Neural cell (in vitro differentiated cells): ENCODE measurements at regions not wholly inside any gene's neighbourhood (a gene's known extent, or its start where the extent isn't known, plus 50 kb on each side); places are given as distances from the start of the nearest gene placed in this dataset.

Experiments
- H2AFZ ChIP-seq: fragments of 200-600, 300-800 bp; sonication (generic), shearing (Covaris generic); 2 replicates; pipeline ENCODE4 v1.6.0; 2014; ENCODE audit warnings: low read depth, mild to moderate bottlenecking, antibody characterized with exemption, low read length, moderate library complexity
- H3F3A ChIP-seq: fragments of 200-600 bp; shearing (Covaris generic); 2 replicates; pipeline ENCODE4 v1.6.1; 2016; ENCODE audit warnings: mild to moderate bottlenecking, moderate library complexity, mixed read lengths, antibody characterized with exemption, low read length; ENCODE audit not compliant: insufficient read depth, poor library complexity, severe bottlenecking
- H3K27ac ChIP-seq: fragments of 200-600, 300-800 bp; sonication (generic), shearing (Covaris generic); 2 replicates; pipeline ENCODE4 v1.5.1; 2014; ENCODE audit warnings: mild to moderate bottlenecking, low read length, moderate library complexity
- H3K27me3 ChIP-seq: fragments of 300-800, 200-600 bp; sonication (generic), shearing (Covaris generic); 2 replicates; pipeline ENCODE4 v1.6.0; 2014; ENCODE audit warnings: mild to moderate bottlenecking, low read depth, low read length, moderate library complexity; ENCODE audit not compliant: insufficient read depth
- H3K36me3 ChIP-seq: fragments of 300-800, 200-600 bp; sonication (generic), shearing (Covaris generic); 2 replicates; pipeline ENCODE4 v1.5.1; 2014; ENCODE audit warnings: mild to moderate bottlenecking, antibody characterized with exemption, low read length, moderate library complexity; ENCODE audit not compliant: insufficient read depth
- H3K4me2 ChIP-seq: fragments of 300-800, 200-600 bp; sonication (generic), shearing (Covaris generic); 2 replicates; pipeline ENCODE4 v1.6.0; 2014; ENCODE audit warnings: mild to moderate bottlenecking, low read length
- H3K4me3 ChIP-seq: fragments of 300-800, 200-600 bp; sonication (generic), shearing (Covaris generic); 2 replicates; pipeline ENCODE4 v1.5.1; 2014; ENCODE audit warnings: mild to moderate bottlenecking, low read length, moderate library complexity
- H3K79me2 ChIP-seq: fragments of 200-600 bp; shearing (Covaris generic); replicated peaks from 2 replicates; pipeline ENCODE4 v1.6.0; 2014; ENCODE audit warnings: mild to moderate bottlenecking, low read length, moderate library complexity; ENCODE audit not compliant: insufficient read depth
- H3K9ac ChIP-seq: fragments of 300-800, 200-600 bp; sonication (generic), shearing (Covaris generic); 2 replicates; pipeline ENCODE4 v1.6.1; 2016; ENCODE audit warnings: mild to moderate bottlenecking, low read length, mixed read lengths
- H3K9me2 ChIP-seq: fragments of 200-600 bp; shearing (Covaris generic); 2 replicates; pipeline ENCODE4 v1.6.1; 2016; ENCODE audit warnings: mild to moderate bottlenecking, low read length, mixed read lengths; ENCODE audit not compliant: insufficient read depth
- H3K9me3 ChIP-seq: fragments of 200-600, 300-800 bp; sonication (generic), shearing (Covaris generic); 2 replicates; pipeline ENCODE4 v1.6.1; 2016; ENCODE audit warnings: mild to moderate bottlenecking, mixed run types, low read length, moderate library complexity, mixed read lengths
- H4K20me1 ChIP-seq: fragments of 200-600 bp; shearing (Covaris generic); 2 replicates; pipeline ENCODE4 v1.6.1; 2016; ENCODE audit warnings: mild to moderate bottlenecking, mixed run types; ENCODE audit not compliant: insufficient read depth
- EP300 ChIP-seq: fragments of 450-650 bp; conservative IDR thresholded peaks from 2 replicates; pipeline ENCODE4 v1.6.1; 2014; ENCODE audit warnings: antibody characterized with exemption, mild to moderate bottlenecking, moderate library complexity; ENCODE audit not compliant: poor library complexity, severe bottlenecking
- EZH2 ChIP-seq: fragments of 200-600, 300-800 bp; shearing (Covaris generic), sonication (generic); IDR thresholded peaks from 2 replicates; pipeline ENCODE4 v1.6.1; 2014; ENCODE audit warnings: antibody characterized with exemption, low read length, borderline replicate concordance, mild to moderate bottlenecking; ENCODE audit not compliant: insufficient read depth, poor library complexity, severe bottlenecking
- MXI1 ChIP-seq: fragments of 450-650 bp; conservative IDR thresholded peaks from 2 replicates; pipeline ENCODE4 v1.6.1; 2014; ENCODE audit warnings: antibody characterized with exemption, mild to moderate bottlenecking; ENCODE audit not compliant: poor library complexity, severe bottlenecking
- POLR2AphosphoS5 ChIP-seq: IDR thresholded peaks from 2 replicates; pipeline ENCODE4 v1.6.1; 2012
- RAD21 ChIP-seq: fragments of 450-650 bp; conservative IDR thresholded peaks from 2 replicates; pipeline ENCODE4 v1.6.1; 2014; ENCODE audit warnings: antibody characterized with exemption, mild to moderate bottlenecking, moderate library complexity
- SMC3 ChIP-seq: fragments of 450-650 bp; conservative IDR thresholded peaks from 2 replicates; pipeline ENCODE4 v1.6.1; 2014; ENCODE audit warnings: antibody characterized with exemption, mild to moderate bottlenecking, moderate library complexity; ENCODE audit not compliant: poor library complexity
- TAF1 ChIP-seq: IDR thresholded peaks from 2 replicates; pipeline ENCODE4 v1.6.1; 2012; ENCODE audit warnings: low read depth
- TF ChIP-seq, protein P1 (sequence below): fragments of 450-650 bp; IDR thresholded peaks from 2 replicates; pipeline ENCODE4 v1.5.1; 2014; ENCODE audit warnings: antibody characterized with exemption, mild to moderate bottlenecking, moderate library complexity; ENCODE audit not compliant: poor library complexity, severe bottlenecking
- TF ChIP-seq, protein P2 (sequence below): IDR thresholded peaks from 2 replicates; pipeline ENCODE4 v1.6.1; 2012; ENCODE audit warnings: borderline replicate concordance

DNA sequence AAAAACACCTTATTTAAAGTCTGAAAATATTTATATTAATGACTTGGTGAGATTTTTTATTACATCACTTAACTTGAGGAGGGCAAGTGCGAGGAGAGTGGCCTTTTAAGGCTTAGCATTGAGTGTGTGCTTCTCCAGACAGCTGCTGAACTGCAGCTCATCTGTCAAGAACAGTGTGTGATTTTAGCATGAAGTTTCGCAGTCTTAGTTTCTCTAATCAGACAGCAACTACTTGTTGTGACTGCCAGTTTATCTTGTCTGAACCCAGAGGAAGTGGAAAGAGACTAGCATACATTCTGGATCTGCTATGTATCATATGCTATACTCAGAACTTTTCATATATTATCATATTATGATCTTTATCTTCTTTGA, 291.7 kb upstream of the ROPN1 start:
- H3K4me2 ChIP-seq: no peak overlapping the region
- no peaks in the 10 kb centered on the region for H3F3A ChIP-seq
- no peaks in the 10 kb centered on the region for H3K36me3 ChIP-seq
- H4K20me1 ChIP-seq: no peaks in the 10 kb centered on the region
- TF ChIP-seq EZH2 (no peak), TAF1 (no peak), EP300 (no peak), SMC3 (no peak), POLR2AphosphoS5 (no peak), RAD21 (no peak), MXI1 (no peak)
- TF ChIP-seq, protein P1, sequence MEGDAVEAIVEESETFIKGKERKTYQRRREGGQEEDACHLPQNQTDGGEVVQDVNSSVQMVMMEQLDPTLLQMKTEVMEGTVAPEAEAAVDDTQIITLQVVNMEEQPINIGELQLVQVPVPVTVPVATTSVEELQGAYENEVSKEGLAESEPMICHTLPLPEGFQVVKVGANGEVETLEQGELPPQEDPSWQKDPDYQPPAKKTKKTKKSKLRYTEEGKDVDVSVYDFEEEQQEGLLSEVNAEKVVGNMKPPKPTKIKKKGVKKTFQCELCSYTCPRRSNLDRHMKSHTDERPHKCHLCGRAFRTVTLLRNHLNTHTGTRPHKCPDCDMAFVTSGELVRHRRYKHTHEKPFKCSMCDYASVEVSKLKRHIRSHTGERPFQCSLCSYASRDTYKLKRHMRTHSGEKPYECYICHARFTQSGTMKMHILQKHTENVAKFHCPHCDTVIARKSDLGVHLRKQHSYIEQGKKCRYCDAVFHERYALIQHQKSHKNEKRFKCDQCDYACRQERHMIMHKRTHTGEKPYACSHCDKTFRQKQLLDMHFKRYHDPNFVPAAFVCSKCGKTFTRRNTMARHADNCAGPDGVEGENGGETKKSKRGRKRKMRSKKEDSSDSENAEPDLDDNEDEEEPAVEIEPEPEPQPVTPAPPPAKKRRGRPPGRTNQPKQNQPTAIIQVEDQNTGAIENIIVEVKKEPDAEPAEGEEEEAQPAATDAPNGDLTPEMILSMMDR: no peak
- TF ChIP-seq, protein P2, sequence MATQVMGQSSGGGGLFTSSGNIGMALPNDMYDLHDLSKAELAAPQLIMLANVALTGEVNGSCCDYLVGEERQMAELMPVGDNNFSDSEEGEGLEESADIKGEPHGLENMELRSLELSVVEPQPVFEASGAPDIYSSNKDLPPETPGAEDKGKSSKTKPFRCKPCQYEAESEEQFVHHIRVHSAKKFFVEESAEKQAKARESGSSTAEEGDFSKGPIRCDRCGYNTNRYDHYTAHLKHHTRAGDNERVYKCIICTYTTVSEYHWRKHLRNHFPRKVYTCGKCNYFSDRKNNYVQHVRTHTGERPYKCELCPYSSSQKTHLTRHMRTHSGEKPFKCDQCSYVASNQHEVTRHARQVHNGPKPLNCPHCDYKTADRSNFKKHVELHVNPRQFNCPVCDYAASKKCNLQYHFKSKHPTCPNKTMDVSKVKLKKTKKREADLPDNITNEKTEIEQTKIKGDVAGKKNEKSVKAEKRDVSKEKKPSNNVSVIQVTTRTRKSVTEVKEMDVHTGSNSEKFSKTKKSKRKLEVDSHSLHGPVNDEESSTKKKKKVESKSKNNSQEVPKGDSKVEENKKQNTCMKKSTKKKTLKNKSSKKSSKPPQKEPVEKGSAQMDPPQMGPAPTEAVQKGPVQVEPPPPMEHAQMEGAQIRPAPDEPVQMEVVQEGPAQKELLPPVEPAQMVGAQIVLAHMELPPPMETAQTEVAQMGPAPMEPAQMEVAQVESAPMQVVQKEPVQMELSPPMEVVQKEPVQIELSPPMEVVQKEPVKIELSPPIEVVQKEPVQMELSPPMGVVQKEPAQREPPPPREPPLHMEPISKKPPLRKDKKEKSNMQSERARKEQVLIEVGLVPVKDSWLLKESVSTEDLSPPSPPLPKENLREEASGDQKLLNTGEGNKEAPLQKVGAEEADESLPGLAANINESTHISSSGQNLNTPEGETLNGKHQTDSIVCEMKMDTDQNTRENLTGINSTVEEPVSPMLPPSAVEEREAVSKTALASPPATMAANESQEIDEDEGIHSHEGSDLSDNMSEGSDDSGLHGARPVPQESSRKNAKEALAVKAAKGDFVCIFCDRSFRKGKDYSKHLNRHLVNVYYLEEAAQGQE: no peak
- no peak overlapping the region for H3K27ac ChIP-seq
- H3K27me3 ChIP-seq: no peaks in the 10 kb centered on the region
- no peaks in the 10 kb centered on the region for H3K9me3 ChIP-seq
- no peak overlapping the region for H3K4me3 ChIP-seq
- peaks cover 8% of the 10 kb centered on the region for H3K79me2 ChIP-seq
- no peaks in the 10 kb centered on the region for H3K9me2 ChIP-seq
- no peak overlapping the region for H3K9ac ChIP-seq
- no peak overlapping the region for H2AFZ ChIP-seq

DNA sequence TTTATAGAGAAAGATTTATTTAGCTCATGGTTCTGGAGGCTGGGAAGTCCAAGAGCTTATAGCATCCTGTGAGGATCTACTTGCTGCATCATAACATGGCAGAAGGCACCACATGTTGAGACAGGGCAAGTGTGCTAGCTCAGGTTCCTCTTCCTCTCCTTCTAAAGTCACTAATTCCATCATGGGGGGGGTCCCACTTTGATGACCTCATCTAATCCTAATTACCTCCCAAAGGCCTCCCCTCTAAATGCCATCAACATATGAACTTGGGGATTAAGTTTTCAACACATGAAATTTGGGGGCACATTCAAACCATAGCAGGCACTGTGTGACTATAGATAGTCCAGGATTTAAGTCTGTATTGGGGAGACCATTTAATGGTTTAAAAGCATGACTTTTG, 297.1 kb upstream of the ROPN1 start:
- Histone ChIP-seq H3K4me3 (no peak overlapping the region), H3K9ac (no peak overlapping the region), H3F3A (no peaks in the 10 kb centered on the region), H3K79me2 (peaks cover 8% of the 10 kb centered on the region), H2AFZ (no peak overlapping the region), H3K9me3 (no peaks in the 10 kb centered on the region), H4K20me1 (no peaks in the 10 kb centered on the region), H3K27me3 (no peaks in the 10 kb centered on the region), H3K4me2 (no peak overlapping the region), H3K9me2 (no peaks in the 10 kb centered on the region), H3K36me3 (no peaks in the 10 kb centered on the region), H3K27ac (no peak overlapping the region)
- TF ChIP-seq, protein P2: no peak
- TF ChIP-seq TAF1 (no peak), POLR2AphosphoS5 (no peak), MXI1 (no peak), SMC3 (no peak)
- TF ChIP-seq, protein P1: no peak
